ENCODE measurements at regions not wholly inside any gene's neighbourhood (a gene's known extent, or its start where the extent isn't known, plus 50 kb on each side); places are given as distances from the start of the nearest gene placed in this dataset.

- TF ChIP-seq CTCF (IDR thresholded peaks at IDR 0.05) (no peak), POLR2A (IDR thresholded peaks at IDR 0.05) (no peak)
Observed at GRCh38 chr7:146054909-146055308, 61.7 kb upstream of the CNTNAP2 start.
